ENCODE measurements at regions not wholly inside any gene's neighbourhood (a gene's known extent, or its start where the extent isn't known, plus 50 kb on each side); places are given as distances from the start of the nearest gene placed in this dataset.

GRCh38 chr2:240322231-240322955 lies 113.1 kb upstream of the GPC1 start:
- H3K4me3 ChIP-seq (ENCODE audit: low read depth, low read length), result no peak overlapping the region
- H3K9ac ChIP-seq, result no peak overlapping the region
- no peak for TF ChIP-seq CTCF (IDR thresholded peaks at IDR 0.05)
- H3K4me1 ChIP-seq, result no peaks in the 10 kb centered on the region
- no peak overlapping the region for H2AFZ ChIP-seq
- H3K79me2 ChIP-seq, result no peaks in the 10 kb centered on the region
- H3K9me3 ChIP-seq (ENCODE audit: control insufficient read depth, low read length), result no peaks in the 10 kb centered on the region
- H3K27me3 ChIP-seq (ENCODE audit: control insufficient read depth, insufficient read depth, low read length), result no peaks in the 10 kb centered on the region
- no peak overlapping the region for H3K4me2 ChIP-seq (ENCODE audit: low read length)
- no peaks in the 10 kb centered on the region for H3K36me3 ChIP-seq (ENCODE audit: control insufficient read depth, insufficient read depth, low read length)
- no peak overlapping the region for H3K27ac ChIP-seq

GRCh38 chr2:240322991-240323390 lies 112.5 kb upstream of the GPC1 start:
- no peaks in the 10 kb centered on the region for H3K79me2 ChIP-seq
- no peak overlapping the region for H2AFZ ChIP-seq
- no peak overlapping the region for H3K4me3 ChIP-seq (ENCODE audit: low read depth, low read length)
- H3K27me3 ChIP-seq (ENCODE audit: control insufficient read depth, insufficient read depth, low read length), result no peaks in the 10 kb centered on the region
- no peak for TF ChIP-seq CTCF (IDR thresholded peaks at IDR 0.05)
- no peak overlapping the region for H3K27ac ChIP-seq
- H3K4me1 ChIP-seq, result no peaks in the 10 kb centered on the region
- H3K36me3 ChIP-seq (ENCODE audit: control insufficient read depth, insufficient read depth, low read length), result no peaks in the 10 kb centered on the region
- no peak overlapping the region for H3K4me2 ChIP-seq (ENCODE audit: low read length)
- no peak overlapping the region for H3K9ac ChIP-seq
- no peaks in the 10 kb centered on the region for H3K9me3 ChIP-seq (ENCODE audit: control insufficient read depth, low read length)

- Histone ChIP-seq H3K36me3 (ENCODE audit: control insufficient read depth, insufficient read depth, low read length) (no peaks in the 10 kb centered on the region), H3K27ac (no peak overlapping the region), H3K9ac (no peak overlapping the region), H3K4me2 (ENCODE audit: low read length) (no peak overlapping the region), H3K27me3 (ENCODE audit: control insufficient read depth, insufficient read depth, low read length) (no peaks in the 10 kb centered on the region), H3K4me1 (no peaks in the 10 kb centered on the region), H3K79me2 (no peaks in the 10 kb centered on the region), H3K4me3 (ENCODE audit: low read depth, low read length) (no peak overlapping the region), H2AFZ (no peak overlapping the region), H3K9me3 (ENCODE audit: control insufficient read depth, low read length) (no peaks in the 10 kb centered on the region)
- no peak for TF ChIP-seq CTCF (IDR thresholded peaks at IDR 0.05)
Measured at GRCh38 chr2:240323601-240324291, 111.7 kb upstream of the GPC1 start.

GRCh38 chr2:240324312-240325015 lies 111.0 kb upstream of the GPC1 start:
- H3K4me2 ChIP-seq (ENCODE audit: low read length), result no peak overlapping the region
- TF ChIP-seq CTCF (IDR thresholded peaks at IDR 0.05), result no peak
- no peaks in the 10 kb centered on the region for H3K9me3 ChIP-seq (ENCODE audit: control insufficient read depth, low read length)
- no peaks in the 10 kb centered on the region for H3K27me3 ChIP-seq (ENCODE audit: control insufficient read depth, insufficient read depth, low read length)
- no peak overlapping the region for H3K27ac ChIP-seq
- H2AFZ ChIP-seq, result no peak overlapping the region
- no peak overlapping the region for H3K4me3 ChIP-seq (ENCODE audit: low read depth, low read length)
- H3K36me3 ChIP-seq (ENCODE audit: control insufficient read depth, insufficient read depth, low read length), result no peaks in the 10 kb centered on the region
- H3K9ac ChIP-seq, result no peak overlapping the region
- no peaks in the 10 kb centered on the region for H3K4me1 ChIP-seq
- no peaks in the 10 kb centered on the region for H3K79me2 ChIP-seq
